GM03348 (cell line): ENCODE measurements at regions not wholly inside any gene's neighbourhood (a gene's known extent, or its start where the extent isn't known, plus 50 kb on each side); places are given as distances from the start of the nearest gene placed in this dataset.
"Not testable (repeated sequence)": the region's sequence is repeated elsewhere in the genome, so short reads cannot be mapped to it uniquely, and the experiment has no call there.

ENCODE experiments used
- DNase-seq: peaks from one replicate; pipeline ENCODE4 v3.0.0; 2012; ENCODE audit warnings: low spot score

DNA sequence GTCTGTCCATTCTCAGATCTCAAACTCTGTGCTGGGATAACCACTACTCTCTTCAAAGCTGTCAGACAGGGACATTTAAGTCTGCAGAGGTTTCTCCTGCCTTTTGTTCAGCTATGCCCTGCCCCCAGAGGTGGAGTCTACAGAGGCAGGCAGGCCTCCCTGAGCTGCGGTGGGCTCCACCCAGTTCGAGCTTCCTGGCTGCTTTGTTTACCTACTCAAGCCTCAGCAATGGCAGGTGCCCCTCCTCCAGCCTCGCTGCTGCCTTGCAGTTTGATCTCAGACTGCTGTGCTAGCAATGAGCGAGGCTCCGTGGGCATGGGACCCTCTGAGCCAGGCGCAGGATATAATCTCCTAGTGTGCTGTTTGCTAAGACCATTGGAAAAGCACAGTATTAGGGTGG, 53.1 kb upstream of the HUNK start:
- DNase-seq, result not testable (repeated sequence)

DNA sequence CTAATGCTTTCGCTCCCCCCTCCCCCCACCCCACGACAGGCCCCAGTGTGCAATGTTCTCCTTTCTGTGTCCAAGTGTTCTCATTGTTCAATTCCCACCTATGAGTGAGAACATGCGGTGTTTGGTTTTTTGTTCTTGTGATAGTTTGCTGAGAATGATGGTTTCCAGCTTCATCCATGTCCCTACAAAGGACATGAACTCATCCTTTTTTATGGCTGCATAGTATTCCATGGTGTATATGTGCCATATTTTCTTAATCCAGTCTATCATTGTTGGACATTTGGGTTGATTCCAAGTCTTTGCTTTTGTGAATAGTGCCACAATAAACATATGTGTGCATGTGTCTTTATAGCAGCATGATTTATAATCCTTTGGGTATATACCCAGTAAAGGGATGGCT, 58.5 kb upstream of the HUNK start:
- not testable (repeated sequence) for DNase-seq

DNA sequence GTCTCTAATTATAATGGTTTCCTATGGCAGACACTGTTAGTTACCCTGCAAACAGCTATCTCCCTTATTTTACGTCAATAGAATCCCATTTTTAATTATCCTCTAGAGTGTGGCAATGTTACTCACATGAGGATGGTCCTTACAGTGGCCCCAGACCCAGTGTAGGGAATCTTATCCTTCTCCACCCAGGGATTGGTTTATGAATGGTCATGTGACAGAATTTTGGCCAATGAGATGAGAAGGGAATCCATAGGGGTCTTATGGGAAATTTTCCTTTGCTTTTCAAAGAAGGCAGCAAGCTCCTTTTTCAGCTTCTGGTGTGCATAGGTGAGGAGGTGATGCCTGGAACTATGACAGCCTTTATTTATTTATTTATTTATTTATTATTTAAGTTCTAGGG, 59.0 kb upstream of the HUNK start:
- no peak for DNase-seq

DNA sequence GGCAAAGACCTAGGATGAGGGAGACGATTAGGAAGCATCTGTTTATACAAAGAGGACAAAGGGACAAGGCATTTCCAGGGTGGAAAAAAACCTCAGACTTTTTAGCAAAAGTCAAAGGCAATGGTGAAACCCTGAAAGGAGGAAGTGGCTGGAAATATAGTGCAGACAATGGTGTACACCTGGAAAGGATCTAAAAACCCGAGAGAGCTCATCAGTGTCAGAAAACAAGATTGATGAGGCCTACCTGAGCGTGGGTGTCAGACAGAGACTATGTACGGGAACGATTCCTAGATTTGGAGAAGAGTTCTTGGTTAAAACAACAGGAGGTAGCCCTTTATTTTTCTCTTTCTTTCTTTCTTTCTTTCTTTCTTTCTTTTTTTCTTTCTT, 68.8 kb upstream of the HUNK start:
- no peak for DNase-seq

DNA sequence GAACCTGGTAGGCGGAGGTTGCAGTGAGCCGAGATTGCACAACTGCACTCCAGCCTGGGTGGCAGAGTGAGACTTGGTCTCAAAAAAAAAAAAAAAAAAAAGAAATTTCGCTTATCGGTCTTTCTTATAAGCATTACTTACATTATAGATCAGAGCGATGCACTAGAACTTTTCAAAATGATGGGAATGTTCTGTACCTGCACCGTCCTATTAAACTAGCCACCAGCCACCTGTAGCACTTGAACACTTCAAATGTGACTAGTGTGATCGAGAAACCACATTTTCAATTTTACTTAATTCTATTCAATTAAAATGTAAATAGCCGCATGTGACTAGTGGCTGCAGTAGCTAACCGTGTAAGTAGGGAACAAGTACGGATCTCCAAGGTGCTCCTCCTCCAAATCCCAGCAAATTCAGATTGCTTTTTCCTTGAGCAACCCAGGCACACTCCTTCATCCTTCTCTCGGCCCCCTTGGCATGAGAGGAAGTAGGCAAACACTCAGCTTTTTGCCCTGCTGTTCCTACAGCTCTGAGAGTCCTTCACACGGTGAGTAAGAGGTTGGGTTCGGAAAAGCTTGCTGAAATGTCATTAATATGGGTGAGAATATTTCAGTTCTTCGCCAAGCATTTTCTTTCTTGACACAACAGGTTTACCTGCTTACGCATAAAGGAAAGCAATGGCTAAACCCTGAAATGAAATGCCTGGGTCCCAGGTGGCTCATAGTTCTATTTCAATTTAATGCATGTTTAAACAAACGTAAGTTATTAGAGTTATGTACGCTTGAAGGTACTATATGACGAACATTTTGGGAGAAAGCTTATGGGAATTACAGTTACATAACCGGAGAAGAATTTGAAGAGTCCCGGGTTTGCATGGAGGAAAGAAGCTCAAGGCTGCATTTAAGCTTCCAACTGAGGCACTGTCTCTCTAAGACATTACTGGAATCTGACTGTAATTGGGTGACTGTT, 69.5 kb upstream of the HUNK start:
- no peak for DNase-seq

DNA sequence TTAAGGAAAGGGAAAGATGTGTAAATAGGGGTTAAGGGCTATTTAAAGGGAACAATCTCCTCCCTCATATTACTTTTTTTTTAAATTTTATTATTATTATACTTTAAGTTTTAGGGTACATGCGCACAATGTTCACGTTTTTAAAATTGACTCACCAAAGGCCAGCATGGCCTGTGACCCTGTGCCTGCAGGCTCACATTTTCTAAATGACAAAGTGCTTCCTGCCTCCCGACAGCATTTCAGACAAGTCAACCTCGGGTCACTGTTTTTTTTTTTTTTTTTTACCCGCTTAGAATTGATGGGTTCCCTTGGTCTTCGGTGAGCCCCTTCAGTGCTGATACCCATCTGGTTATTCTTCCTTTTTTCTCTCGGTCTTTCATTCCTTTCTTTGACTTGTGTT, 70.4 kb upstream of the SCAF4 start:
- DNase-seq, result no peak

DNA sequence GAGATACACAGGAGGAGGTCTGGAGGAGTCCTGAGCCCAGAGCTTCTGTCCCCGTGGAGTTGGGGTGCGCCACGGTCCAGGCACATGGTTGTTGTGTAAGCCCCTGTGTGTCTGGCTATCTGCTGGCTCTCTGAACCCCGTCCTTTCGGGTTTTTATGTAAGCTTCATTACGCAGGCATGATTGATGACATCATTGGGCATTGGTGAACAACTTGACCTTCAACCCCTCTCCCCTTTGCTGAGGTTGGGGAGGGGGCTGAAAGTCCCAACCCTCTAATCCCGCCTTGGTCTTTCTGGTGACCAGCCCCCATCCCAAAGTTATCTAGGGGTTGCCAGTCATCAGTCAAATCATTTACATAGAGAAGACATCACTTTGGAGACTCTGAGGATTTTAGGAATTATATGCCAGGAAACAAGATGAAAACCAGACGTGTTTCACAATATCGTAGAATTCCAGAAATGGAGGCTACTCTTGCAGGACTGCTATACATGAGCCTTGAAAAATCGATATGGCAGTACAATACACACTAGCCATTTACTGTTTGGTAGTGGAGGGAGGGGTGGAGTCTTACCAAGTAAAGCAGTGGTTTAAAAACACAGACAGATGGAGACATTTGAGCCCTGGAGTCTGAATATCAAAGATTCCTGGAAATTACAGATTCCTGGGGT, 69.8 kb upstream of the SCAF4 start:
- no peak for DNase-seq

DNA sequence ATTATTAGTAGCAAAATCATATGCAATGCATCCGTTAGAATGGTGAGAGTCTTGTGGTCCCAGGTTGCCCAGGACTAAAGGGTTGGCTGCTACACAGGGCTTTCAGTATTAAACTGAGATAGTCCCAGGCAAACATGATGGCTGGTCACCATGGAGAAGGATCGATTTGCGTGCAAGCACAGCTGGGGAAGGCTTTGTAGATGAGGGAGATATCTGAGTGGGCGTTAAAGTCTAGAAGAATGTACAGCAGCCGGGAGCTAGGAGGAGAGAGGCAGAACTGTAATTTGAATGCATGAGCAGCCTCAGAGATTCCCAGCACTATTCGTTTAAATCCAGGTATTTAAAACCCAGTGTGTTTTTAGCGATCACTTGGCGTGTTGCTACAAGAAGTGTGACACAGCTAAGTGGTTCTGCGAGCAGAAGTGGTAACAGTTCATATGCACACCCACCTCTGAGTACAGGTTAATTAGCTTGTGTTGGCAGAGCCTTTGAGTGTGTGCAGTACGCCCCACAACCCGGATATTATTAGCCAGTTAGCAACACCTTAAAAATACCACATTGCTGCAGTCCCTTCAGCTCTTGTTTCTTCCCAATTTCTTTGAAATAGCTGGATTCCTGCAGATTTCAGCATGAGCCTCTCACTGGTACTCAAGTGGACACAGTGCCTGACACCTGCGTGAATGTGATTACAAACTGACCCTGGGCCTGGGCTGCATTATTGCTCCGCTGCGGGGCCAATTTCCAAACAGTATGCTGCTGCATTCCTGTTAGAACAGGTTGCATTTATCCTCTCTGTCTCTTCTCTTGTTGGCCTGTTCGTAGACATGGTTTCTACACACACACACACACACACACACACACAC, 67.2 kb upstream of the SCAF4 start:
- no peak for DNase-seq

DNA sequence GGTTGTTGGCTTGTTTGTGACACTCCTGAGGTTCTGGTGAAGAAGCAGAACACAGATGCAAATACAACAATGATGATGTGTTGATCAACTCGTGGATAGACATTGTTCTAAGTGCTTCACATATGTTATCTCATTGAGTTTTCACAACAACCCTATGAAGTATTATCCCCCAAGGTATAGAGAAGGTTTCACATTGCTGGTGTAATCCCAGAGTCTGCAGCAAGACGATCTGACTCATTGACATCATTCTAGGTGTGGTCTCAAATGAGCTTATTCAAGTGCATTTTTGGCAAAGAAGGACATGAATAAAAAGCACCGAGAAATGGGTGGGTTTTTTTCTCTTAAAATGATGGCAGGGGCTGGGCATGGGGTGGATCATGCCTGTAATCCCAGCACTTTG, 64.1 kb upstream of the SCAF4 start:
- no peak for DNase-seq

DNA sequence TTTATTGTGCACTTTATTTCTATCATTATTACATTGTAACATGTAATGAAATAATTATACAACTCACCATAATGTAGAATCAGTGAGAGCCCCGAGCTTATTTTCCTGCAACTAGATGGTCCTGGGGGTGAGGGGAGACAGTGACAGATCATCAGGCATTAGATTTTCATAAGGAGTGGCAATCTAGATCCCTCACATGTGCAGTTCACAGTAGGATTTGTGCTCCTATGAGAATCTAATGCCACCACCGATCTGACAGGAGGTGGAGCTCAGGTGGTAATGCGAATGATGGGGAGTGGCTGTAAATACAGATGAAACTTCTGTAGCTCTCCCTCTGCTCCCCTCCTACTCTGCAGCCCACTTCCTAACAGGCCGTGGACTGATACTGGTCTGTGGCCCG, 58.5 kb upstream of the SCAF4 start:
- not testable (repeated sequence) for DNase-seq

DNA sequence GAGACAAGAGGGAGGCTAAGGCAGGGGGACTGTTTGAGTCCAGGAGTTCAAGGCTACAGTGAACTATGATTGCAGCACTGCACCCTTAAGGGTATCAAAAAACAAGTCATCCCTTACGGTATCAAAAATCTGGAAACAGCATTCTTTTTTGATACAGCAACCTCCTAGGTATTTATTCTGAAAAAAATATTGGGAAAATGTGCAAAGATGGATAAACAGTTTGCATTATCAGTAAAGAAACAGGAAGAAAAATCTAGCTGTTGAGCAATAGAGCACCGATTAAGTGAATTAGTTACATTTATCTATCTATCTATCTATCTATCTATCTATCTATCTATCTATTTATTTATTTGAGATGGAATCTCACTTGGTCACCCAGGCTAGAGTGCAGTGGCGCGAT, 56.7 kb upstream of the SCAF4 start:
- no peak for DNase-seq

DNA sequence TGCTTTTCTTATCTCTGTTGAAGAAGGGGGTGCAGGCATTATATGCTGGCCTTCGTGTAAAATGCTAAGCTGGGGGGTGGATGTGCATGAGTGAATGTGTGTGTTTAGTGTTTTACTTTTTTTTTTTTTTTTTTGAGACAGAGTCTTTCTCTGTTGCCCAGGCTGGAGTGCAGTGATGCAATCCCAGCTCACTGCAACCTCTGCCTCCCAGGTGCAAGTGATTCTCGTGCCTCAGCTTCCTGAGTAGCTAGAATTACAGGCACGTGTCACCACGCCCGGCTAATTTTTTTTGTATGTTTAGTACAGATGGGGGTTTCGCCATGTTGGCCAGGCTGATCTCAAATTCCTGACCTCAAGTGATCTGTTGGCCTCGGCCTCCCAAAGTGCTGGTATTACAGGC, 55.8 kb upstream of the SCAF4 start:
- DNase-seq, result not testable (repeated sequence)

DNA sequence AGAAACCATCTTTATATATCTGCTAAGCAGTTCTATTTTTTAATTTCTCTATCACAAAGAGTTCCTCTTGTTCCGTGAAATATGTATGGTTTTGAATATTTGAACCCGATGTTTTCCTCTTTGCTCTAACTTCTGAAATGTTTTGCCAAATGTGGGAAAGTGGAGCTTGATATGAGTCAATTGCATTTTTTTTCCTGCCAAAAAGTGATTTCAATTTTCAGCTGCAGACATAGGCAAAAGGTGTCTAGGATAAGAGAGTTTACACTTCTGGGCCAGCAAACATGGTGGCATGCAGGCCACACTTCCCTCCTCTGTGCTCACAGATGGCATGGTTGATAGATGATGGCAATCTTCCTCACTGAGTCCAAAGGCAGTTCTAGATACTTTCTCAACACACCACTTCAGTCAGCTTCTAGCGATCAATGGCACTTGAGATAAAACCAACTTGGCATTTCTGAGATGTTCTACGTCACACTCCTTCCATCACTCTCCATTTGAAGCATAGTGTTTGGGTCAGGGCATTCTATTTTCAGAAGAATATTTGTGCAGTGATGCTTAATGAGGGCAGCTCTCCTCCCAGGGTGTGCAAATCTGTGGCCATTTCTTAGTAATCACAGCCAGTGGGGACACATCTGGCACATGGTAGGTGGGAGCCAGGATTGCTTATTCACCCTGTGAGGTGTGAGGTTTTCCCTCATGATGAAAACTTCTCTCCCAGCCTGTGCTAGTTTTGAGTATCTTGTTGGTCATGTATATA, 54.4 kb upstream of the SCAF4 start:
- DNase-seq, result no peak

DNA sequence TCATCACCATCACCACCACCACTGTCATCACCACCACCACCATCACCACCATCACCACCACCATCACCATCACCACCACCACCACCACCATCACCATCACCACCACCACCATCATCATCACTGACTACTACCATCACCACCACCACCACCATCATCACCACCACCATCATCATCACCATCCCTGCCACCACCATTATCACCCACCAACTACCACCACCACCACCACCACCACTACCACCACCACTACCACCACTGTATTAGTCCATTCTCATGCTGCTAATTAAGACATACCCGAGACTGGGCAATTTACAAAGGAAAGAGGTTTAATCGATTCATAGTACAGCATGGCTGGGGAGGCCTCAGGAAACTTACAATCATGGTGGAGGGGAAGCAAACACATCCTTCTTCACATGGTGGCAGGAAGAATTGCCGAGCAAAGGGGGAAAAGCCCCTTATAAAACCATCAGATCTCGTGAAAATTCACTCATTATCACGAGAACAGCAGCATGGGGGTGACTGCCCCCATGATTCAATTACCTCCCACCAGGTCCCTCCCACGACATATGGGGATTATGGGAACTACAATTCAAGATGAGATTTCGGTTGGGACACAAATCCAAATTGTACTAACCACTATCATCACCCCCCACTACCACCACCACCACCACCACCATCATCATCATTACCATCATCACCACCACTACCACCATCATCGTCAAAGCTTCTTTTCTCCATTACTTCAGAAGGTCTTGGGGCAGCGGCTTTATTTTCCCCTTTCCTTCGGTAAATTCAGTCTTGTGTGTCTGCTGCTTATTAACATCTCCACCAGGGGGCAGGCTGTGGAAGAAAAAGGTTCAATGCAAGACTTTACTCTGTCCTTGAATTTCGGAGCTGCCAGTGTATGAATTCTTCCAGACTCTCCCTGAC, 53.6 kb upstream of the SCAF4 start:
- peak; percentile 79 for DNase-seq

DNA sequence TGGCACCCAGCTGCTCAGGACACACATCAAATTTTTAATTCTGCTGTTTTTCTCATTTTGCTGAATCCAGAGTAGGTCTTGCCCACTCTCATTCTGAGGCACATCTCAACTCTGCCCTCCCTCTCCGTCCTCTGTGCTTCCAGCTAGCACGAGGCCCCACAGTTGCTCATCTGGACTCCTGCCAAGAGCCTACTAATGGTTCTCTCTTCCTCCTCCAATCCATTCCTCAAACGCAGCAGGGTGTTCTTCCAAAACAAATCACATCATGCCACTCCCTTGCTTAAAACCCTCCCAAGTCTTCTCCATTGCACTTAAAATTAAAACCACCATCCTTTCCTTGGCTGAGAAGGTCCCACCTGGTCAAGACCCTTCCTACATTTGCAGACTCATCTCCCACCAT, 49.8 kb upstream of the SCAF4 start:
- DNase-seq, result peak; percentile 44
